Ovary (tissue), 7 donors: ENCODE measurements at regions not wholly inside any gene's neighbourhood (a gene's known extent, or its start where the extent isn't known, plus 50 kb on each side); places are given as distances from the start of the nearest gene placed in this dataset.

Experiments used
- DNase-seq, 5 donors: peaks; one replicate each; pipeline ENCODE4 v3.0.0-alpha.2; 2019 to 2020
- H3K27ac ChIP-seq, 2 donors: fragments of 200-600 bp; one replicate each; pipeline versions ENCODE4 v1.5.1 to v1.8.0; 2019 to 2022
- H3K27me3 ChIP-seq: fragments of 200-600 bp; one replicate; pipeline ENCODE4 v1.8.0; 2022
- H3K36me3 ChIP-seq: fragments of 200-600 bp; sonication (generic); one replicate; pipeline ENCODE4 v1.5.1; 2019
- H3K4me1 ChIP-seq: one replicate; pipeline ENCODE4 v1.8.1; 2013; ENCODE audit warnings: mild to moderate bottlenecking, moderate library complexity; ENCODE audit not compliant: insufficient read depth
- H3K4me3 ChIP-seq: fragments of 200-600 bp; sonication (generic); one replicate; pipeline ENCODE4 v1.5.1; 2017
- H3K9me3 ChIP-seq, 2 donors: fragments of 200-600 bp in 1 of 2; sonication (generic) in 1 of 2; one replicate each; pipeline versions ENCODE4 v1.5.1 to v1.8.1; 2013 to 2019; ENCODE audit warnings: mild to moderate bottlenecking in 1 of 2, moderate library complexity in 1 of 2
- CTCF ChIP-seq, 3 donors: fragments of 450-650 bp in 2 of 3; fragments of 200-600 bp in 1 of 3; IDR thresholded peaks; one replicate each; pipeline versions ENCODE4 v1.5.1 to v1.8.0; 2016 to 2022; ENCODE audit warnings: antibody characterized with exemption in 3 of 3, mild to moderate bottlenecking in 1 of 3
- EP300 ChIP-seq: sonication (generic); formaldehyde crosslinking; IDR thresholded peaks from one replicate; pipeline ENCODE4 v1.6.1; 2017; ENCODE audit warnings: antibody characterized with exemption
- POLR2A ChIP-seq: fragments of 450-650 bp; IDR thresholded peaks from one replicate; pipeline ENCODE4 v1.6.1; 2017; ENCODE audit warnings: antibody characterized with exemption, mild to moderate bottlenecking, moderate library complexity
- WGBS, 3 donors: extraction: QIAGEN DNeasy Blood & Tissue Kit in 1 of 3; methylation state at CpG; one replicate each; pipeline versions ENCODE4 v1.1.5 to v1.1.7; 2013 to 2017; 5-methylcytosine and 5-hydroxymethylcytosine counted together
- intact Hi-C, 4 donors: fragments of 100-400 bp; cut with DNase I; formaldehyde crosslinking; loops; one replicate each; pipeline versions ENCODE4 v1.11.0 to v1.15.1; 2022 to 2023
- donor health status: DM: no; HTN: no; CAD: no; lungs with moderate emphysema.
- donor health status: DM: no; HTN: no; CAD: no.
- donor health status: Bipolar disorder and iron deficiency.
- donor health status: DM: no; HTN: no; CAD: no.
- donor health status: DM: yes; HTN: yes; CAD: no.

GRCh38 chr4:132313852-132314251, 835.2 kb upstream of the PCDH10 start:
- Histone ChIP-seq H3K27ac (no peak overlapping the region), H3K4me3 (no peak overlapping the region), H3K27me3 (no peaks in the 10 kb centered on the region), H3K4me1 (no peaks in the 10 kb centered on the region), H3K9me3 (no peaks in the 10 kb centered on the region), H3K36me3 (no peaks in the 10 kb centered on the region)
- TF ChIP-seq CTCF (IDR thresholded peaks at IDR 0.05) (no peak), EP300 (no peak), POLR2A (no peak)
- WGBS, 3 donors, result 74 to 83% (median 78%) methylated on average over 7 of the region's 7 CpGs
- no peak for DNase-seq
- intact Hi-C loops, result no loop called here

- Histone ChIP-seq H3K27ac (no peak overlapping the region), H3K36me3 (no peaks in the 10 kb centered on the region), H3K4me3 (no peak overlapping the region), H3K27me3 (no peaks in the 10 kb centered on the region), H3K9me3 (no peaks in the 10 kb centered on the region), H3K4me1 (no peaks in the 10 kb centered on the region)
- 23 to 49% (median 28%) methylated on average over 2 of the region's 2 CpGs for WGBS, 3 donors
- intact Hi-C loops, result no loop called here
- DNase-seq, result no peak
- TF ChIP-seq CTCF (IDR thresholded peaks at IDR 0.05) (no peak), EP300 (no peak), POLR2A (no peak)
Observed at GRCh38 chr4:132316738-132317137, 832.4 kb upstream of the PCDH10 start.

GRCh38 chr4:132317923-132318322, 831.2 kb upstream of the PCDH10 start:
- Histone ChIP-seq H3K4me3 (no peak overlapping the region), H3K27me3 (no peaks in the 10 kb centered on the region), H3K36me3 (no peaks in the 10 kb centered on the region), H3K27ac (no peak overlapping the region), H3K9me3 (no peaks in the 10 kb centered on the region), H3K4me1 (no peaks in the 10 kb centered on the region)
- TF ChIP-seq EP300, result no peak
- TF ChIP-seq CTCF (IDR thresholded peaks at IDR 0.05), result no peak
- TF ChIP-seq POLR2A, result no peak
- WGBS, 3 donors, result 79 to 82% (median 80%) methylated on average over 2 of the region's 2 CpGs
- DNase-seq, result no peak
- intact Hi-C loops, result no loop called here

GRCh38 chr4:132328761-132329160, 820.3 kb upstream of the PCDH10 start:
- Histone ChIP-seq H3K4me1 (no peaks in the 10 kb centered on the region), H3K9me3 (no peaks in the 10 kb centered on the region), H3K27me3 (no peaks in the 10 kb centered on the region), H3K4me3 (no peak overlapping the region), H3K27ac (no peak overlapping the region), H3K36me3 (no peaks in the 10 kb centered on the region)
- TF ChIP-seq CTCF (IDR thresholded peaks at IDR 0.05) (no peak), POLR2A (no peak)
- 40 to 80% (median 78%) methylated on average over 1 of the region's 1 CpG for WGBS, 3 donors
- DNase-seq, result no peak
- intact Hi-C loops, result no loop called here

GRCh38 chr4:132330994-132331393, 818.1 kb upstream of the PCDH10 start:
- 94 to 98% (median 95%) methylated on average over 2 of the region's 2 CpGs for WGBS, 3 donors
- Histone ChIP-seq H3K4me1 (no peaks in the 10 kb centered on the region), H3K27me3 (no peaks in the 10 kb centered on the region), H3K27ac (no peak overlapping the region), H3K4me3 (no peak overlapping the region), H3K9me3 (no peaks in the 10 kb centered on the region), H3K36me3 (no peaks in the 10 kb centered on the region)
- no peak for DNase-seq
- TF ChIP-seq CTCF (IDR thresholded peaks at IDR 0.05) (no peak), POLR2A (no peak), EP300 (no peak)
- intact Hi-C loops, result no loop called here
